ENCODE measurements at regions not wholly inside any gene's neighbourhood (a gene's known extent, or its start where the extent isn't known, plus 50 kb on each side); places are given as distances from the start of the nearest gene placed in this dataset.

DNA sequence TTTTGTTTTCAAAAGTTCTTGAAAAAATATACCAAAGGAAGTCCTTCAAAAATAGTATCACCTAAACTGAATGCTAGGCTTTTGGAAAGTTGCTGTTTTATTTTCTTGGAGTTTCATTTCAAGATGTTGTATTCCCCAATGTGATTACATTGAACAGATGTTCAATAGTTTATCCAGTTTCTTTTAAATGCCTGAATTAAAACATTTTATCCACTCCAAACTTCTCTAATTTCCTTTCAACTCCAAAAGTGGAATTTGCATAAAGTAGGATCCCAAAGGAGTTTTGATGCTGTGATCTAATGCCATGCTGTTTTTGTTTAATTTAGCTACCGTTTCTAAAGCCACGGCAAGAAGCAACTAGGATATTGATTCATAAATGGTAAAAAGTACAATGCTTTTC lies 892.5 kb upstream of the SLC10A2 start:
- TF ChIP-seq RAD21 (IDR thresholded peaks at IDR 0.05; ENCODE audit: low read depth) (no peak), EP300 (IDR thresholded peaks at IDR 0.05; ENCODE audit: borderline replicate concordance) (no peak), NFIC (IDR thresholded peaks at IDR 0.05) (no peak), TAF1 (IDR thresholded peaks at IDR 0.05; ENCODE audit: low read depth) (no peak)
- TF ChIP-seq, protein P1, sequence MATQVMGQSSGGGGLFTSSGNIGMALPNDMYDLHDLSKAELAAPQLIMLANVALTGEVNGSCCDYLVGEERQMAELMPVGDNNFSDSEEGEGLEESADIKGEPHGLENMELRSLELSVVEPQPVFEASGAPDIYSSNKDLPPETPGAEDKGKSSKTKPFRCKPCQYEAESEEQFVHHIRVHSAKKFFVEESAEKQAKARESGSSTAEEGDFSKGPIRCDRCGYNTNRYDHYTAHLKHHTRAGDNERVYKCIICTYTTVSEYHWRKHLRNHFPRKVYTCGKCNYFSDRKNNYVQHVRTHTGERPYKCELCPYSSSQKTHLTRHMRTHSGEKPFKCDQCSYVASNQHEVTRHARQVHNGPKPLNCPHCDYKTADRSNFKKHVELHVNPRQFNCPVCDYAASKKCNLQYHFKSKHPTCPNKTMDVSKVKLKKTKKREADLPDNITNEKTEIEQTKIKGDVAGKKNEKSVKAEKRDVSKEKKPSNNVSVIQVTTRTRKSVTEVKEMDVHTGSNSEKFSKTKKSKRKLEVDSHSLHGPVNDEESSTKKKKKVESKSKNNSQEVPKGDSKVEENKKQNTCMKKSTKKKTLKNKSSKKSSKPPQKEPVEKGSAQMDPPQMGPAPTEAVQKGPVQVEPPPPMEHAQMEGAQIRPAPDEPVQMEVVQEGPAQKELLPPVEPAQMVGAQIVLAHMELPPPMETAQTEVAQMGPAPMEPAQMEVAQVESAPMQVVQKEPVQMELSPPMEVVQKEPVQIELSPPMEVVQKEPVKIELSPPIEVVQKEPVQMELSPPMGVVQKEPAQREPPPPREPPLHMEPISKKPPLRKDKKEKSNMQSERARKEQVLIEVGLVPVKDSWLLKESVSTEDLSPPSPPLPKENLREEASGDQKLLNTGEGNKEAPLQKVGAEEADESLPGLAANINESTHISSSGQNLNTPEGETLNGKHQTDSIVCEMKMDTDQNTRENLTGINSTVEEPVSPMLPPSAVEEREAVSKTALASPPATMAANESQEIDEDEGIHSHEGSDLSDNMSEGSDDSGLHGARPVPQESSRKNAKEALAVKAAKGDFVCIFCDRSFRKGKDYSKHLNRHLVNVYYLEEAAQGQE (IDR thresholded peaks at IDR 0.05; ENCODE audit: low read depth): no peak
